Activated CD8-positive, alpha-beta T cell treated with anti-CD3 and anti-CD28 coated beads for 36 hours (primary cell): ENCODE measurements at regions not wholly inside any gene's neighbourhood (a gene's known extent, or its start where the extent isn't known, plus 50 kb on each side); places are given as distances from the start of the nearest gene placed in this dataset.

Experiments used
- ATAC-seq: fragments of 200-7000 bp; cut with Tn5 transposase; one replicate; pipeline ENCODE4 v1.10.0; 2021; ENCODE audit warnings: mild to moderate bottlenecking, moderate library complexity
- CTCF ChIA-PET: fragments of 350-600 bp; sonication (Branson Sonifier 250); formaldehyde crosslinking; loops from one replicate; lab custom pipeline; 2021; ENCODE audit warnings: antibody characterized with exemption; lab: Charles Lee
- POLR2A ChIA-PET: fragments of 350-600 bp; sonication (Branson Sonifier 250); formaldehyde crosslinking; loops from one replicate; lab custom pipeline; 2021; ENCODE audit warnings: antibody characterized with exemption; lab: Charles Lee
- DNase-seq: peaks from one replicate; pipeline ENCODE4 v3.0.0-alpha.2; 2020
- H3K27ac Mint-ChIP-seq: one replicate; pipeline ENCODE4 v1.8.0; 2021; ENCODE audit warnings: mild to moderate bottlenecking, mixed read lengths
- H3K27me3 Mint-ChIP-seq: one replicate; pipeline ENCODE4 v1.8.0; 2021; ENCODE audit warnings: mixed read lengths
- H3K36me3 Mint-ChIP-seq: one replicate; pipeline ENCODE4 v1.8.0; 2021; ENCODE audit warnings: low read depth, mixed read lengths
- H3K4me1 Mint-ChIP-seq: one replicate; pipeline ENCODE4 v1.8.0; 2021; ENCODE audit warnings: low read depth, mixed read lengths
- H3K4me3 Mint-ChIP-seq: one replicate; pipeline ENCODE4 v1.8.0; 2021; ENCODE audit warnings: mild to moderate bottlenecking, moderate library complexity, mixed read lengths
- H3K9me3 Mint-ChIP-seq: one replicate; pipeline ENCODE4 v1.8.0; 2021; ENCODE audit warnings: mixed read lengths
- CTCF ChIP-seq: fragments of 200-600 bp; IDR thresholded peaks from one replicate; pipeline ENCODE4 v1.8.0; 2022; ENCODE audit warnings: antibody characterized with exemption, mild to moderate bottlenecking
- intact Hi-C: fragments of 100-400 bp; cut with micrococcal nuclease; formaldehyde crosslinking; loops from one replicate; pipeline ENCODE4 v1.10.0; 2022

- Mint-ChIP-seq H3K9me3 (no peaks in the 10 kb centered on the region), H3K27ac (no peak overlapping the region), H3K27me3 (peaks cover 21% of the 10 kb centered on the region), H3K4me1 (no peaks in the 10 kb centered on the region), H3K36me3 (no peaks in the 10 kb centered on the region), H3K4me3 (no peak overlapping the region)
- DNase-seq (no peak), ATAC-seq (no peak)
- intact Hi-C loops = no loop called here
- POLR2A ChIA-PET = no interaction called here
- CTCF ChIA-PET = no interaction called here
- no peak for TF ChIP-seq CTCF
Measured at GRCh38 chr22:27099946-27100722, 442.7 kb downstream of the MIAT start.

- DNase-seq (no peak), ATAC-seq (no peak)
- no peak overlapping the region for H3K4me3 Mint-ChIP-seq
- H3K27ac Mint-ChIP-seq = no peak overlapping the region
- H3K9me3 Mint-ChIP-seq = no peaks in the 10 kb centered on the region
- CTCF ChIA-PET = no interaction called here
- intact Hi-C loops = no loop called here
- H3K27me3 Mint-ChIP-seq = peaks cover 21% of the 10 kb centered on the region
- H3K4me1 Mint-ChIP-seq = no peaks in the 10 kb centered on the region
- TF ChIP-seq CTCF = no peak
- POLR2A ChIA-PET = no interaction called here
- H3K36me3 Mint-ChIP-seq = no peaks in the 10 kb centered on the region
Measured at GRCh38 chr22:27100789-27101188, 443.4 kb downstream of the MIAT start.

- DNase-seq = no peak
- H3K36me3 Mint-ChIP-seq = no peaks in the 10 kb centered on the region
- TF ChIP-seq CTCF = no peak
- ATAC-seq = no peak
- no peaks in the 10 kb centered on the region for H3K9me3 Mint-ChIP-seq
- H3K4me3 Mint-ChIP-seq = no peak overlapping the region
- CTCF ChIA-PET = no interaction called here
- no peaks in the 10 kb centered on the region for H3K4me1 Mint-ChIP-seq
- H3K27ac Mint-ChIP-seq = no peak overlapping the region
- intact Hi-C loops = no loop called here
- H3K27me3 Mint-ChIP-seq = peaks cover 21% of the 10 kb centered on the region
- POLR2A ChIA-PET = no interaction called here
Measured at GRCh38 chr22:27101288-27101687, 443.9 kb downstream of the MIAT start.

GRCh38 chr22:27104449-27104848, 447.1 kb downstream of the MIAT start:
- H3K27me3 Mint-ChIP-seq = peaks cover 18% of the 10 kb centered on the region
- intact Hi-C loops = no loop called here

More at GRCh38 chr22:27104449-27104848, 447.1 kb downstream of the MIAT start:
- no peak for ATAC-seq
- ChIA-PET CTCF (no interaction called here), POLR2A (interaction anchor here (0.7 kb wide), 1 partner anchor 254 kb away, joined by 3 read pairs; no protein-coding TSS in a partner anchor)
- Mint-ChIP-seq H3K36me3 (no peaks in the 10 kb centered on the region), H3K27ac (no peak overlapping the region), H3K9me3 (peaks cover 3% of the 10 kb centered on the region), H3K4me3 (no peak overlapping the region), H3K4me1 (no peaks in the 10 kb centered on the region)
- no peak for TF ChIP-seq CTCF
- no peak for DNase-seq
